NCI-H510A treated with DMSO at 0.1 percent for 48 hours (cell line): ENCODE measurements at regions not wholly inside any gene's neighbourhood (a gene's known extent, or its start where the extent isn't known, plus 50 kb on each side); places are given as distances from the start of the nearest gene placed in this dataset.
"Not testable (repeated sequence)": the region's sequence is repeated elsewhere in the genome, so short reads cannot be mapped to it uniquely, and the experiment has no call there.

Experiments used
- DNase-seq: peaks from one replicate; lab custom pipeline; 2025; lab: John Stamatoyannopoulos, UW

GRCh38 chr3:21238661-21239060 lies 512.3 kb downstream of the ZNF385D start:
- no peak for DNase-seq

- no peak for DNase-seq
Measured at GRCh38 chr3:21237638-21238037, 513.4 kb downstream of the ZNF385D start.

- no peak for DNase-seq
Measured at GRCh38 chr3:21235491-21235890, 515.5 kb downstream of the ZNF385D start.

- DNase-seq, result no peak
Measured at GRCh38 chr3:21234933-21235332, 516.1 kb downstream of the ZNF385D start.

- no peak for DNase-seq
Measured at GRCh38 chr3:21229426-21230135, 521.4 kb downstream of the ZNF385D start.

GRCh38 chr3:21226086-21226485 lies 524.9 kb downstream of the ZNF385D start:
- no peak for DNase-seq

- DNase-seq, result no peak
Measured at GRCh38 chr3:21220944-21221343, 530.1 kb downstream of the ZNF385D start.

- DNase-seq, result no peak
Measured at GRCh38 chr3:21216598-21216997, 534.4 kb downstream of the ZNF385D start.

GRCh38 chr3:21204122-21204521 lies 546.9 kb downstream of the ZNF385D start:
- not testable (repeated sequence) for DNase-seq

GRCh38 chr3:21195203-21195602 lies 555.8 kb downstream of the ZNF385D start:
- no peak for DNase-seq

- DNase-seq, result not testable (repeated sequence)
Measured at GRCh38 chr3:21194036-21194435, 557.0 kb downstream of the ZNF385D start.

- no peak for DNase-seq
Measured at GRCh38 chr3:21188459-21188858, 562.6 kb downstream of the ZNF385D start.

- DNase-seq, result no peak
Measured at GRCh38 chr3:21185816-21186314, 565.1 kb downstream of the ZNF385D start.

GRCh38 chr3:21174461-21174860 lies 576.5 kb downstream of the ZNF385D start:
- DNase-seq, result no peak

GRCh38 chr3:21170964-21171363 lies 580.0 kb downstream of the ZNF385D start:
- DNase-seq, result no peak

- DNase-seq, result no peak
Measured at GRCh38 chr3:21169948-21170347, 581.1 kb downstream of the ZNF385D start.

GRCh38 chr3:21168471-21168870 lies 582.5 kb downstream of the ZNF385D start:
- DNase-seq, result no peak

- no peak for DNase-seq
Measured at GRCh38 chr3:21163956-21164355, 587.1 kb downstream of the ZNF385D start.

GRCh38 chr3:21159543-21159906 lies 591.5 kb downstream of the ZNF385D start:
- no peak for DNase-seq

- no peak for DNase-seq
Measured at GRCh38 chr3:21158861-21159542, 592.0 kb downstream of the ZNF385D start.

- no peak for DNase-seq
Measured at GRCh38 chr3:21154911-21155310, 596.1 kb downstream of the ZNF385D start.

- DNase-seq, result no peak
Measured at GRCh38 chr3:21152555-21152954, 598.5 kb downstream of the ZNF385D start.

- DNase-seq, result no peak
Measured at GRCh38 chr3:21142949-21143348, 608.1 kb downstream of the ZNF385D start.

GRCh38 chr3:21142031-21142430 lies 609.0 kb downstream of the ZNF385D start:
- DNase-seq, result no peak
